ENCODE measurements at regions not wholly inside any gene's neighbourhood (a gene's known extent, or its start where the extent isn't known, plus 50 kb on each side); places are given as distances from the start of the nearest gene placed in this dataset.

DNA sequence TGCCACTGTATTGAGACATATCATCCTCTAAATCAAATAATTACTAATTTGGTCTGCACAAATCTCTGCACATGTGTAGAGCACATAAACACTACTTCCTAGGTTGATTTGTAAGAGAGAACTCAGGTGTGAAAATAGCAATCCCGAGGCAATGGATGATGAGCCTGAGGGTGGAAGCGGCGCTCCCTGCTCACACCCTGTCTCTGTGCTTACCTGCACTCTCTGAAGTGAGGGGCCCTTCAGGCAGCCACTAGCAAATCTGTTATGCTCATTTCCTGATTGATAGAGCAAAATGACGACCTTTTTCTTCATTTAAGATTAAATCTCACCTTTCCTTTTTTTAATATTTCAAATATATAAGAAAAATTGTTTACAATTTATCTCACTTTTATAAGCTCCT is 1995.7 kb upstream of the AGA start:
- DNase-seq (ENCODE audit: low spot score): no peak

DNA sequence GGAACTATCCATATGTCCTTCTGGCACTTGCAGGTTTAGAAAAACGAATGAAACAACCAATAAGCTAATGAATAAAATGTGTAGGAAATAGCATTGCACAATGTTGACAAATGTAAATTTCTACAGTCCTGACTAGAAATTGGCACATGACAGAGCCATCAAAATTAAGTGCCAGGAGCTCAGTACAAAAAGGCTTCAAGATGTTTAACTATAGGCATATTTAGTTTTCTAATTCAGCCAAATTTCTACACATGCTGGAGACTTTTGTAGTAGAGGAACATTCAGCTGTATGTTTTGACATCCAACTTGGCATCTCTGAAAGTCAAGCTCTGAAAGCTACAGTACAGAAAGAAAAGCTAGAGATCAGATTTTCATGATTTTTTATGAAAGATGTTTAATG is 1999.4 kb upstream of the AGA start:
- no peak for DNase-seq (ENCODE audit: low spot score)

DNA sequence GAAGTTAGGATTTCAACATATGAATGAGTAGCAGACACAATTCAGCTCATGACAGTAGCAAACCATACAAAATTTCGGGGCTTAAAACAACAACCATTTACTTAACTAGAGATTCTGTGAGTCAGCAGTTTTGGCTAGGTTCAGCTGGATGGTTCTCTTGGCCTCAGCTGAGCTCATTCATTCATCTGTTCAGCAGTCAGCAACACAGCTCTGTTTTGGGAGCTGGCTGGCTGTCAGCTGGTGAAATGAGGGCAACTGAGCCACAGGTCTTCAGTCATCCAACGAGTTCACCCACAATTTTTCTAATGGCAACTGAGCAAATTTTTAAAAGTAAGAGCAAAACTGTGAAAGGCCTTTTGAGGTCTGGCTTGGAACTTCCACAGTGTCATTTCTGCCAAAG is 2005.1 kb upstream of the AGA start:
- DNase-seq (ENCODE audit: low spot score): no peak

DNA sequence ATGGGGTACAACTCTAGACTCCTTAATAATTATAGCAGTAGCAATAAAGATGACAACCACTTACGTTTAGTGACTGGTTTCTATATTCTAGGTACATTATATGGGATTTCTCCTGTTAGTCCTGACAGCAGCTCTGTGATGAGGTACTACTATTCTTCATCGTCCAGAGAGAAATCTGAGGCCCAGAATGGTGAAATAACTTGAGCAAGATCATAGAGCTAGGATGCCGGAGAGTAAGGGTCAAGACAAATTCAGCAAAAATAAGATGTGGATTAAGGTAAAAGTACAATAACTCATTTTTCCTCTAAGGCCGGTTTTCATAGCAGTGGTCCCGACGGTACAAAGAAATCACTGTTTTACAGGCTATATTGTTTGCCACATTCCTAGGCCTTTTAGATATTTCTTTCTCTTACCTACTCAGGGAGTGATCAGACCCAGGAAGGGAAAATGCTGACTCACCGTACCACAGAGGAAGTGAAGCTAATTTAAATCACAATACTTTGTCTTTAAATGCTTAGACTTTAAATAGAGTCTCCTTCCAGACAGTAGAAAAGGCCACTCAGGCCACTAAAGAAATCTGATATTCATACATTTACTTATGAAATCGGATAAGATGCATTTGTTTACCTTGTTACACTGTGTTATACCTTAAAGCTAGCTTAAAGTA is 2023.0 kb upstream of the AGA start:
- DNase-seq (ENCODE audit: low spot score): no peak

DNA sequence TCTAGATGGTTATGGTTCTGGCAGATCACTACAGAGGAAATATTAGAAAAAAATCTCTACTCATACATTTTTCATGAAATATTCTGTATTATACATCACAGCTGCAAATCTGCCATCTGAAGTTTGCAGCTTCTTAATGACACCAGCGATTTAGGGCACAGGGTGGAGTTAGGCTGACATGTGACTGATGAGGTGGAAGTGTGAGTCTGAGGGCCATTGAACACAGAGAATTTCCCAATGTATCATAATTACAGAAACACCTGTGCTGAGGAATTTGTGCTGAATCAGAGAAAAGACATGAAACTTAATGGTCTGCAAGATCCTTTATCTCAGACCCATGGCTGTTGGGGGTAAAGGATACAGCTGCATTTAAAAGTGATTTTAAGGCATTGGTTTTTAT is 2025.6 kb upstream of the AGA start:
- DNase-seq (ENCODE audit: low spot score): no peak

DNA sequence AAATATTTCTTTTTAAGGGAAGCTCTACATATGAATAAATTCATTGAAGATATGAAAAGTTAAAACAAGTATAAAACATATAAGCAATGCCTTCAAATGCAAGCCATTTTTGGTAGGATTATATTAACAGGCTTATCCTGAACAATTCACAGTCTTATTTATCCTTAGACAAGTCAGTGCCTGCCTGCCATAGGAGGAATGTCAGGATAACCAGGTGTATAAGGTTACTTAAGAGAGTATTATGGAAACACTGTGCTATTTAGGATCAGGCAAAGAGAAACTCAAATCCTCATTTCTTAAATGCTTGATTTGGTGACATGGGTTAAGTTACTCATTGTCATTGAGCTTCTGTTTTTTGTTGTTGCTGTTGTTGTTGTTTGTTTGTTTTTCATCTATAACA is 2029.9 kb upstream of the AGA start:
- DNase-seq (ENCODE audit: low spot score): no peak

DNA sequence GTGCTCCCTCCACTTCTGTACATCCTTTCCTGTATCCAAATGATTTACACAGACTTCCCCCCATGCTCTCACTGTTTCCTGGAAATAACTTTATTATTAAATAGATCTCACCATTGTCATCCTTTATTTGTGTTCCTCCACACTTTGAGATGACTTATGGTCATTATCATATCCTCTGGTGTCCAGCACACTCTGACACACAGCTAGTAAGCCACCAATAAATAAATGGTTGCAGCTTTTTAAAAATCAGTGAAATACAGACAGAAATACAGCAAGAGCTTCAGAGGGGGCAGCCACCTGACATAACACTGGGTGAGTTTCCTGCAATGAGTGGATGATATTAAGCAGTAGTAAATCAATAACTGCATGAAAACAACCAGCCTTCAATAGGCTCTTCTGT is 2036.4 kb upstream of the AGA start:
- DNase-seq (ENCODE audit: low spot score): no peak

DNA sequence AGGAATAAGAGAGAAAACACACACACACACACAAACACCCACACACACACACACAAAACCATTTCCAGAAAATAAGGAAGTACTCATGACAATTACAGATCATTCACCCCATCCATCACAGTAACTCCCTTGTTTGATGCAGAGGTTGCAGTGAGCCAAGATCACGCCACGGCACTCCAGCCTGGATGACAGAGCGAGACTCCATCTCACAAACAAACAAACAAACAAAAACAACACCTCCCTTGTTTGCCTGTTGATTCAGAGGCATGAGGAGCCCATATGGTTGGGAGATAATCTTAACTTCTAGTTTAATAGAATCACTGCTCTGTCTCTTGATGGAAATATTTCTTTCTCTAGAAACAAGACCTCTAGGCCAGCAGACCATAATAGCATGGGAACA is 2043.5 kb upstream of the AGA start:
- no peak for DNase-seq (ENCODE audit: low spot score)

DNA sequence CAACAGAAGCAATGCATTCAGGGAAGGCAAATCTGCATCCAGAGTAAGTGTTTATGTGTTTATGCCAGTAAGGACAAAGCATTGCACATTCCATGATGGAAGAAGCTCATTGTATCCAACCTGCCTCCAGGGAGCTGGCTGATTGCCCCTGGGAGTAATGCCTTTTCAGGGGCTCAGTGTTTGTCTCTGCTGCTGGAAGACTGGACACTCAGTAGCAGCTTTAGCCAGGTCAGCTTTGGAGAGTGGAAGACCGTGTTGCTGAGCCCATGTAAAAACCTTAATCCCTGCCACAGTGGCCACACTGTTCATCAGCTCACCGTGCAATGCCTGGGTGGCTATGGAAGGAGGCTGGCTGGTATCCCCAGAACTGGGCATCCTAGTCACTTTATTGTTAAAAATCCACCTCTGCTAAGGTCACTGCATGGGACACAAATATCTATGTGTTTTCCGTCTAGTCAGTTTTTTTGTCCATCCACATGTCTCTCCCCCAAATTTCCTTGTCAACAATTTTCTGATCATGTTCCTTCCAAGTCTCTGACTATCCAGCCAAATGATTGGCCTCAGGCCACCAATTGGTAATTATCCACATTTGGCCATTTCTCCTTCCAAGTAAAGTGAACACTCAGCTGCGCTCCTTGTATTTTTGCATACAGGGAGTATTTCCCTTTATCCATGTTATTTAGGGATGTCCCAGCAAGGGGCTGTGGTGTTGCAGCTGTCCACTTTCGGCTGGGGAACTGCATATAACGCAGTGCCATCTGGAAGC is 2044.5 kb upstream of the AGA start:
- DNase-seq (ENCODE audit: low spot score): no peak

DNA sequence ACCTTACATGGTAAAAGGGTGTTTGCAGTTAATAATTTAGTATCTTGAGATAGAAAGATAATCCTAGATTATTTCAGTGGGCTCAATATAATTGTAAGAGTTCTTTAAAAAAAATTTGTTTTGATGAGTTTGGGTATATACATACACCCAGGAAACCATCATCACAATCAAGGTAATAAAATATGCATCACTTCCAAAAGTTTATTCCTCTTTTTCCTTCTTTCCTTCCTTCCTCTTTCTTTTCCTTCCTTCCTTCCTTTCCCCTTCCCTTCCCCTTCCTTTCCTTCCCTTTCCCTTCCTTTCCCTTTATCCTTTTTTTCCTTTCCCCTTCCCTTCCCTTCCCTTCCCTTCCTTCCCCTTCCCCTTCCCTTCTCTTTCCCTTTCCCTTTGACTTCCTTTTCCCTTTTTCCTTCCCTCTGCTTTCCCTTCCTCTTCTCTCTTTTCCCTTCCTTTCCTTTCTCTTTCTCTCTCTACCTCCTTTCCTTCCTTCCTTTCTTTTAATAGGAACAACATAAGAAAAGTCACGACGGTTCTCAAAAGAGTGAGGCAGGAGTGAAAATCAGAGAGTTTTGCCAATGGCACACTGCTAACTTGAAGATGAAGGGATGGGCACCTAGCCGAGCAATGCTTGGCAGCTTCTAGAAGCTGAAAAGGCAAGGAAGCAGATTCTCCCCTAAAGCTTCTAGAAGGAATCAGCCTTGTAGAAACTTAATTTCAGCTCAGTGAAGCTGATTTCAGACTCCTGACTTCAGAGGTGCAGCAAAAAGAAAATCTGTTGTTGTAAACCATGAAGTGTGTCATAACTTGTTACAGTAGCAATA is 2050.2 kb upstream of the AGA start:
- no peak for DNase-seq (ENCODE audit: low spot score)

DNA sequence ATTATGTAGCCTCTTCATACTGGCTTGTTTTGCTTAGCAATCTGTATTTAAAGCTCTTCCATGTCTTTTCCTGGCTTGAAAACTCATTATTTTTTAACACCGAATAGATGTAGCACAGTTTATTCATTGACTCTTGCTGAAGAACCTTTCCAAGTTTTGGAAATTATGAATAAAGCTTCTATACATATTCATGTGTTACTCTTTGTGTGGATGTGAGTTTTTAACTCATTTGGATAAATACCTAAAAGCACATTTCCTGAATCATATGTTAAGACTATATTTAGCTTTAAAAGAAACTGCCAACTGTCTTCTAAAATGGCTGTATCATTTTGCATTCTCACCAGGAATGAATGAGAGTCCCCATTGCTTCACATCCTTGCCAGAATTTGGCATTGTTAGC is 2061.7 kb upstream of the AGA start:
- DNase-seq (ENCODE audit: low spot score): no peak

DNA sequence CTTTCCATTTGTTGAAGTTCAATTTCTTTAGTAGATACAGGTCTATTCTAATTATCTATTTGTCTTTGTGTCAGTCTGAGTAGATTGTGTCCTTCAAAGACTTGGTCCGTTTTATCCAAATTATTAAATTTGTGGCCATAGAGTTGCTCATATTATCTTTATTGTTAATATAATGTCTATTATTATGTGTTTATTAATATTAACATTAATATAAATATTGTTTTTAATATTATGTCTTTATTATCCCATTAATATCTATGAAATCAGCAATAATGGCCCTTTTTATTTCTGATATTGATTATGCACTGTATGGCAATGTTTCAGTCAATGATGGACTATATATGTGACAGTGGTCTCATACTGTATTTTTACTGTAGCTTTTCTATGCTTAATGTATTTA is 2067.3 kb upstream of the AGA start:
- DNase-seq (ENCODE audit: low spot score): no peak

DNA sequence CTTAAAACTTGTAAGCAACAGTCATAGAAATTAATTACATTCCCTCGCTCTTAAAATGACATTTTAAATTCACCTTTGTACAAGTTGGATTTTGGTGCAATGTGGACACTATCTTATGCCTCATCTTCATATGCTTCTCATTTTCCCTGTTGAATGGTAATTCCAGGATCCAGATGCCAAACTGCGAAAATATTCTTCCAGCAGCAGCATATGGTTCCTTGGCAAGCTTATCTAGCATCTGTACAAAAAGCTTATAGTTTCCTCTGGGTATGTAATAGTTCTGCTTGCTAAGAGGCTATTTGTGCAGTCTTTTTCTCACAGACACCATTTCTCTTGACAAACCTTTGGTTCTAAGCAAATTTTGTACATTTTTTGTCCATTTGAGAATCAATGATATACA is 2079.7 kb upstream of the AGA start:
- no peak for DNase-seq (ENCODE audit: low spot score)

DNA sequence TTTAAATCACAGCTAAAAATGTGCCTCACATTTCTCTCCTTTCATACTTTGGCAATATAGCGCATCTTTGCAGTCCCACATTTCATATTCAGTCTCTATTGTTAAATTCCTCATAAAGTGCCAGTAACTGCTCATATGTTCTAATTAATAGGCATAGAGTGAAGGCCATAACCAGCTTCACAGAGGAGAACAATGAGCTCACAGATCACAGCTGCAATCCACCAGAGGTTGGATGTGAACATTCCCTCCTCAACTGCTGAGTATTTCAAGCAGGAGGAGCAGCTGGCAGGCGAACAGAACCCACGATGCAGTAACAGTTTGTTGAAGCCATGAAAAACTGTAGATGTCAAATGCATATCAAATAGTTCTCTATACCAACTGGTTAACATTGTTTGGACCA is 2088.7 kb upstream of the AGA start:
- DNase-seq (ENCODE audit: low spot score): no peak

DNA sequence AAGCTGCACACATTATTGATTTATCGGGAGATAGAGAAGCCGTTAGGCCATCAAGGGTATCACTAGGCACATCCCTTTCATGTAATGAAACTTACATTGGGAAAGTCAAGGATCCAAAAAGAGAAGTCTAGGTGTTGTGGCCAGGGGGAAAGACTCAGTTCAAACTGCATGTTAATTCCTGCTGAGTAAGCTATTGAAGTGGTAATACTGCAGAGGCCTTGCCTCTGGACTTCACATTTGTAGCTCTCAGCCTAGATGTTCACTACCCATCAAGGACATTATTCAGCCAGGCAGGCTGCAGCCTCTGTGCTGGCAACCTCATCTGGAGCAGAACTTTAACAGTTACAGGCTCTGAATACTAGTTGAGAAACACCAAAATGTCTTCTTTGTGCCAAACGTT is 2094.5 kb upstream of the AGA start:
- DNase-seq (ENCODE audit: low spot score): no peak

DNA sequence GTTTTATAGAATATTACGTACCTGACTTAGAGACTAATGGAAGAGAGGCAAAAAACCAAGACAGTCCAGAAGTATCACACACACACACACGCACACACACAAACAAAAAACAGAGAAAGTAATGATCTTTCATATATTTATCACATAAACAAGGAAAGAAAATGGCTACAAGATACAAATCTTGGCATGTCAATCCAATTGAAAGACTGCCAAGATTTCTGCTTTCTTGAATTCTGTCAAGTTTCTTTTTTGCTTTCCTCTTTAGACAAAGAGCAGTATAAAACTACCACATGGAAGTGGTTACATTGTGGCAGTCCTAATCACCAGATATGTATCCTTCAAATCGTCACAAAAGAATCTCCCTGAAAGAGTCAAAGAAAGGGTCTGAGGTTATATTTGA is 2097.4 kb upstream of the AGA start:
- DNase-seq (ENCODE audit: low spot score): no peak

DNA sequence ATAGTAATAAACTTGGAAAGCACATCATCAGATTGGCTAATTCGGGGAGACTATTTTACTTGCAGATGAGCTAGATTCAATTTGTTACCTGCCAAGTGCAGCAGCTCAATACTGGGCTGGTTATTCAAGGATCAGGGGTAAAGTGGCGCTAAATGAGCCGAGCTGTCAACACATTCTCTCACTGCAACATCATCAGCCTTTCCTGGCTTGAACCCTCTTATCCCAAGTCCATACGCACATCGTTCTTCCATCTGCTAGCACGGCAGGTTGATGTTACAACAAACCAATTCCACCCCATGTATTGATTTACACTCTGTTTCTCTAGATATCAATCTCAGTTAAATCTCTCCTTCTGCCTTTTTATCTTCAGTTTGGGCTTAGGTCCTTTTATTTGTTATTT is 2101.5 kb upstream of the AGA start:
- DNase-seq (ENCODE audit: low spot score): no peak

DNA sequence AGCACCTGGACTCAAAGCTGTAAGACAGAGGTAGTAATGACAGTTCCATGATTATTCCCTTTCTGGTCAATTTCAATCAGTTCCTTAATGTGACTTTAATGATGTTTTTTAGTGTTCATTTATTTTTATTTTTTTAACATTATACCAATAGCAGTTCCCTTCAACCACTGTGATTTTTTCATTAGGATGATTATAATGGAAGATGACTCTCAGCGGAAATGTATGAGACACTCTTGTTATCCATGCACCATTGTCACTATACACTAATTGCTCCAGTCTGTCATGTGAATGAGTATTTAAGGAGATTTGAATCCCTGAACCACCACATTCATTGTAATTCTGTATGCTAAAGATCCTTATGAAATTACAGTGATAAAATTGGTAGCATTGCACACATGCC is 2102.3 kb upstream of the AGA start:
- no peak for DNase-seq (ENCODE audit: low spot score)

DNA sequence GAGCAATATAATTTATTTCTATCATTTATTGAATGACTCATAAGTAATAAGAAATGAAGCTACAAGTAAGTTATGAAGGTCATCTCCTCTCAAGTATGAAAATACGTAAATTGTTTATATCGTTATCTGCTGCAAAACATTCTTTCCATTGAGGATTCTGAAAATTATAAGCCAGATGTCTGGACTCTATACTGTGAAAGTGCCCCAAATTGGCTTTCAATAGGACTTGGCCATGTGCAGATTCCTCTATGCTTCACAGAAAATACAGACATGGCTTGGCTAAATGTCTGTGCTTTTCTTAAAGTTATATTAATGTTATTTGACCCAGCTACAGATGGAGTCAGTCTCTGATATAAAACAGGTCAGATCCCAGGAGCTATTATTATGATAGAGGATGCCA is 2109.9 kb upstream of the AGA start:
- no peak for DNase-seq (ENCODE audit: low spot score)

DNA sequence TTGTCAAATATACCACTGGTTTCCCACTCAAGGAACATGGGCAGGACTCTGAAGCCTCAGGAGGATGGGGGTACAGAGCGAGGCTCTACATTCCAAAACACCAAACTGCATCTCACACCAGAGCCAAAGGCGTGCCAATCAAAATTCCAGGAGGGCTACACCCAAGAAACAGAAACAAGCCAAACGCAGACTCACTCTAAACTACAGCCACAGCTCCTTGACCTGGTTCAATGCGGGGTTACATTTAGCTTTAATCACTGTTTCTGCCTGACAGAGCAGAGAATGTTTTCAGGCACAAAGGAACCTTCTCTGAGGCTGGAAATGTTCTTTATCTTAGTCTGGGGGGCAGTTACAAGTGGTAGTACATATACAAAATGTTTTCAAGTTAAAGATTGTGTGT is 2121.5 kb upstream of the AGA start:
- DNase-seq (ENCODE audit: low spot score): no peak

DNA sequence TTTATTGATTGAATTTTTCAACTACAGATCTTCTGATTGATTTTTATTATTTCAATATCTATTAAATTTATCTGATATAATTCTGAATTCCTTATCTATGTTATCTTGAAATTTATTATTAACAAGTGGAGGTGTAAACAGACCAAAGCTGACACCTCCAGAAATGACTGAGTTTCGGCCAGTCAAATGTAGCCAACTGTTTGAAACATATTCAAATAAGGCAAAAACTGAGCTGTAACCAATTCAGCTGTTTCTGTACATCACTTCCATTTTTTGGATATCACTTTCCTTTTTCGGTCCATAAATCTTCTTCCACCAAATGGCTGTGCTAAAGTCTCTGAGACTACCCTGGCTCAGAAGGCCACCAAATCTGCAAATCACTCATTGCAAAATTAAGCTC is 2127.3 kb upstream of the AGA start:
- DNase-seq (ENCODE audit: low spot score): no peak

DNA sequence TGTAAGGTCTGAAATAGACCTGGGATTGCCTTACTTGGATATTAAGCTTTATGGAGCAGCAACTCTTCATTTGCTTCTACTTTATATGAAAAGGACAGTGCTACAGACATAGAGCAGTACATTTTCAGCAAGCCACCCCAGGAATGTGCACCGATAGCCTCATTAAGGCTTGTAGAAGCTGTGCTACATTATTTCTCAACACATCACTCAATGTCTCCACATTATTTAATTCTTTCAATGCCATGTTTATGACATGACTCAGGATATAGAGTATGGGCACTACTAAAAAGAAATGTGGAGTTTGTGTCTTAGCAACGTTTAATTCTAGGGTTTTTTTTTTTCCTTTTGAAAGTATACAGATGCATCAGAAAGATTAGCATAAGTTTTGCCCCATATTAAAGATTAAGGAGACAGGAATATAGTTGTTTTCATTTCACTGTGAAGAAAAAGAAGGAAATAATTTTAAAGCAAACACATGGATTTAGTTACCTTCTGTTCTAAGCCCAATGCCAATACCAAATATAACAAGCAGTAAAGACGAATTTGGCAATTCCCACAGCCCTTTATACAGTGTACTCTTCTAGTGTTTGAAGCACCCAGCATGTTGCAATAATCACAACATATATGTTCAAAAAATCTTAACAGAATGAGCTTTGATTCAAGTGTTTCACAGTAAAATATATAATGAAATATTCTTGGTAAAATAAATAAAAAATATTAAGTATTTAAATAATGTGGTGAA is 2140.1 kb upstream of the AGA start:
- no peak for DNase-seq (ENCODE audit: low spot score)

DNA sequence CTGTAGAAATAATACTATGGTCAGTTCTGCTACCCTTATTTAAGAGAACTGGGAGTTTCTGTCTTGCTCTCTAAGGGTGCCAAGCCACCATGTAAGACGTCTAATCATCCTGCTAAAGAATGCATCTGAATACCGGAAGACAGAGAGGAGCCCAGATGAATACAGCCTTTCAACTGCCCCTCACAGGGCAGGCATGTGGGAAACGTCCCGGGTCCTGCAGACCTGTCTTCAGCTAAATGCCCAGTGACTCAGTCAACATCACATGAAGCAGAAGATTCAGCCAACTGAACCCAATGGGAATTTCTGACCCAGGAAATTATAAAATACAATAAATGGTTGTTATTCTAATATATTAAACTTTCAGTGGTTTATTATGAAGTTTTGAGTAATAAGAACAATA is 2141.0 kb upstream of the AGA start:
- no peak for DNase-seq (ENCODE audit: low spot score)
